ENCODE measurements at regions not wholly inside any gene's neighbourhood (a gene's known extent, or its start where the extent isn't known, plus 50 kb on each side); places are given as distances from the start of the nearest gene placed in this dataset.

GRCh38 chr10:3008518-3009195 is 58.7 kb upstream of the PFKP start:
- no peak overlapping the region for H3K4me3 ChIP-seq
- peaks cover 7% of the 10 kb centered on the region; the same call in 2 of the 3 replicates for H3K4me1 Mint-ChIP-seq
- H3F3A ChIP-seq (replicated peaks; ENCODE audit: low read depth), result no peaks in the 10 kb centered on the region
- no peak overlapping the region for H3K4me2 ChIP-seq
- H3K4me1 ChIP-seq (ENCODE audit: insufficient read depth), result no peaks in the 10 kb centered on the region
- H4K20me1 ChIP-seq (replicated peaks; ENCODE audit: insufficient read depth), result no peaks in the 10 kb centered on the region
- no peaks in the 10 kb centered on the region for H3K36me3 Mint-ChIP-seq (ENCODE audit: low read depth)
- ATAC-seq, result no peak
- no peaks in the 10 kb centered on the region for H3K36me3 ChIP-seq (ENCODE audit: insufficient read depth)
- H3K27ac ChIP-seq (ENCODE audit: low read depth), result no peak overlapping the region
- TF ChIP-seq NANOG (IDR thresholded peaks at IDR 0.05; ENCODE audit: borderline replicate concordance) (no peak), EZH2phosphoT487 (IDR thresholded peaks at IDR 0.05; ENCODE audit: unreplicated experiment) (no peak), STAT1 (IDR thresholded peaks at IDR 0.05; ENCODE audit: unreplicated experiment) (no peak), ZNF114 (CRISPR knock-in tag; IDR thresholded peaks at IDR 0.05) (no peak), POLR2AphosphoS5 (IDR thresholded peaks at IDR 0.05; ENCODE audit: low read depth) (no peak), REST (IDR thresholded peaks at IDR 0.05; ENCODE audit: unreplicated experiment) (no peak), JUNB (IDR thresholded peaks at IDR 0.05; ENCODE audit: unreplicated experiment) (no peak), ZNF331 (CRISPR knock-in tag; IDR thresholded peaks at IDR 0.05; ENCODE audit: low read depth) (no peak), ZNF462 (CRISPR knock-in tag; IDR thresholded peaks at IDR 0.05) (no peak), CREB1 (CRISPR knock-in tag; IDR thresholded peaks at IDR 0.05; ENCODE audit: low read depth) (no peak), EZH2 (IDR thresholded peaks at IDR 0.05; ENCODE audit: low read depth, unreplicated experiment) (no peak)
- TF ChIP-seq, protein P1, sequence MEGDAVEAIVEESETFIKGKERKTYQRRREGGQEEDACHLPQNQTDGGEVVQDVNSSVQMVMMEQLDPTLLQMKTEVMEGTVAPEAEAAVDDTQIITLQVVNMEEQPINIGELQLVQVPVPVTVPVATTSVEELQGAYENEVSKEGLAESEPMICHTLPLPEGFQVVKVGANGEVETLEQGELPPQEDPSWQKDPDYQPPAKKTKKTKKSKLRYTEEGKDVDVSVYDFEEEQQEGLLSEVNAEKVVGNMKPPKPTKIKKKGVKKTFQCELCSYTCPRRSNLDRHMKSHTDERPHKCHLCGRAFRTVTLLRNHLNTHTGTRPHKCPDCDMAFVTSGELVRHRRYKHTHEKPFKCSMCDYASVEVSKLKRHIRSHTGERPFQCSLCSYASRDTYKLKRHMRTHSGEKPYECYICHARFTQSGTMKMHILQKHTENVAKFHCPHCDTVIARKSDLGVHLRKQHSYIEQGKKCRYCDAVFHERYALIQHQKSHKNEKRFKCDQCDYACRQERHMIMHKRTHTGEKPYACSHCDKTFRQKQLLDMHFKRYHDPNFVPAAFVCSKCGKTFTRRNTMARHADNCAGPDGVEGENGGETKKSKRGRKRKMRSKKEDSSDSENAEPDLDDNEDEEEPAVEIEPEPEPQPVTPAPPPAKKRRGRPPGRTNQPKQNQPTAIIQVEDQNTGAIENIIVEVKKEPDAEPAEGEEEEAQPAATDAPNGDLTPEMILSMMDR (conservative IDR thresholded peaks at IDR 0.05; ENCODE audit: low read depth in 2 of 2), result no peak
- TF ChIP-seq, protein P2, sequence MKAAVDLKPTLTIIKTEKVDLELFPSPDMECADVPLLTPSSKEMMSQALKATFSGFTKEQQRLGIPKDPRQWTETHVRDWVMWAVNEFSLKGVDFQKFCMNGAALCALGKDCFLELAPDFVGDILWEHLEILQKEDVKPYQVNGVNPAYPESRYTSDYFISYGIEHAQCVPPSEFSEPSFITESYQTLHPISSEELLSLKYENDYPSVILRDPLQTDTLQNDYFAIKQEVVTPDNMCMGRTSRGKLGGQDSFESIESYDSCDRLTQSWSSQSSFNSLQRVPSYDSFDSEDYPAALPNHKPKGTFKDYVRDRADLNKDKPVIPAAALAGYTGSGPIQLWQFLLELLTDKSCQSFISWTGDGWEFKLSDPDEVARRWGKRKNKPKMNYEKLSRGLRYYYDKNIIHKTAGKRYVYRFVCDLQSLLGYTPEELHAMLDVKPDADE (IDR thresholded peaks at IDR 0.05), result no peak
- H3K27me3 ChIP-seq (ENCODE audit: insufficient read depth), result no peaks in the 10 kb centered on the region
- H3K27me3 Mint-ChIP-seq (ENCODE audit: insufficient read depth, low read depth, poor library complexity), result peaks cover 5% of the 10 kb centered on the region
- H3K9me2 ChIP-seq (ENCODE audit: insufficient read depth), result no peaks in the 10 kb centered on the region
- H2AFZ ChIP-seq, result no peak overlapping the region
- H3K4me3 Mint-ChIP-seq, result no peak overlapping the region
- no peak for DNase-seq (ENCODE audit: low spot score)
- H3K9me3 Mint-ChIP-seq, result no peaks in the 10 kb centered on the region
- H3K27ac Mint-ChIP-seq, result no peak overlapping the region
- no peaks in the 10 kb centered on the region for H3K79me2 ChIP-seq (replicated peaks; ENCODE audit: insufficient read depth)
